ENCODE measurements at regions not wholly inside any gene's neighbourhood (a gene's known extent, or its start where the extent isn't known, plus 50 kb on each side); places are given as distances from the start of the nearest gene placed in this dataset. TPM values are rescaled to one million over a fixed set of nuclear protein-coding genes. Genes with fewer than 3 reads are reported as not detected.

- H3K27me3 Mint-ChIP-seq: no peaks in the 10 kb centered on the region
- DNase-seq (no peak), ATAC-seq (ENCODE audit: low read depth) (no peak)
- POLR2A ChIA-PET: no interaction called here
- no peaks in the 10 kb centered on the region for H3K4me1 Mint-ChIP-seq
- H3K36me3 Mint-ChIP-seq: no peaks in the 10 kb centered on the region
- H3K27ac Mint-ChIP-seq: no peak overlapping the region
- no peak overlapping the region for H3K4me3 Mint-ChIP-seq
- peaks cover 4% of the 10 kb centered on the region for H3K9me3 Mint-ChIP-seq
Measured at GRCh38 chr4:147409350-147409749, 71.5 kb upstream of the EDNRA start.

GRCh38 chr4:147418226-147418625 lies 62.7 kb upstream of the EDNRA start:
- DNase-seq (no peak), ATAC-seq (ENCODE audit: low read depth) (no peak)
- POLR2A ChIA-PET: no interaction called here
- Mint-ChIP-seq H3K4me1 (no peaks in the 10 kb centered on the region), H3K27me3 (no peaks in the 10 kb centered on the region), H3K27ac (no peak overlapping the region), H3K4me3 (no peak overlapping the region), H3K9me3 (peaks cover 2% of the 10 kb centered on the region), H3K36me3 (no peaks in the 10 kb centered on the region)

GRCh38 chr4:147421456-147421855 lies 59.4 kb upstream of the EDNRA start:
- POLR2A ChIA-PET: no interaction called here
- Mint-ChIP-seq H3K9me3 (no peaks in the 10 kb centered on the region), H3K4me1 (no peaks in the 10 kb centered on the region), H3K36me3 (no peaks in the 10 kb centered on the region), H3K27me3 (no peaks in the 10 kb centered on the region), H3K27ac (no peak overlapping the region), H3K4me3 (no peak overlapping the region)
- ATAC-seq (ENCODE audit: low read depth): no peak
- no peak for DNase-seq

- Mint-ChIP-seq H3K4me1 (no peaks in the 10 kb centered on the region), H3K27me3 (no peaks in the 10 kb centered on the region), H3K4me3 (no peak overlapping the region), H3K9me3 (no peaks in the 10 kb centered on the region), H3K27ac (no peak overlapping the region), H3K36me3 (no peaks in the 10 kb centered on the region)
- POLR2A ChIA-PET: no interaction called here
- no peak for ATAC-seq (ENCODE audit: low read depth)
- DNase-seq: no peak
Measured at GRCh38 chr4:147423229-147423628, 57.7 kb upstream of the EDNRA start.

- H3K4me3 Mint-ChIP-seq: no peak overlapping the region
- no peaks in the 10 kb centered on the region for H3K27me3 Mint-ChIP-seq
- H3K4me1 Mint-ChIP-seq: no peaks in the 10 kb centered on the region
- H3K36me3 Mint-ChIP-seq: no peaks in the 10 kb centered on the region
- ATAC-seq (ENCODE audit: low read depth): no peak
- H3K27ac Mint-ChIP-seq: no peak overlapping the region
- no peak for DNase-seq
- POLR2A ChIA-PET: no interaction called here
- no peaks in the 10 kb centered on the region for H3K9me3 Mint-ChIP-seq
Measured at GRCh38 chr4:147425019-147425418, 55.9 kb upstream of the EDNRA start.

GRCh38 chr4:147428583-147428982 lies 52.3 kb upstream of the EDNRA start:
- POLR2A ChIA-PET: no interaction called here
- H3K27ac Mint-ChIP-seq: no peak overlapping the region
- ATAC-seq (ENCODE audit: low read depth) (no peak), DNase-seq (no peak)
- H3K4me3 Mint-ChIP-seq: no peak overlapping the region
- peaks cover 2% of the 10 kb centered on the region for H3K9me3 Mint-ChIP-seq
- no peaks in the 10 kb centered on the region for H3K4me1 Mint-ChIP-seq
- no peaks in the 10 kb centered on the region for H3K27me3 Mint-ChIP-seq
- H3K36me3 Mint-ChIP-seq: no peaks in the 10 kb centered on the region

GRCh38 chr4:147430111-147430510 lies 50.8 kb upstream of the EDNRA start:
- Mint-ChIP-seq H3K27ac (no peak overlapping the region), H3K36me3 (no peaks in the 10 kb centered on the region), H3K4me3 (no peak overlapping the region), H3K27me3 (no peaks in the 10 kb centered on the region), H3K4me1 (no peaks in the 10 kb centered on the region), H3K9me3 (peaks cover 2% of the 10 kb centered on the region)
- DNase-seq: no peak
- ATAC-seq (ENCODE audit: low read depth): no peak
- POLR2A ChIA-PET: no interaction called here

Small RNAs in the stretch of these regions (microRNA-seq; reads per million reads assigned to microRNA genes)
- not detected for gene MIR548G

Data from activated naive CD8-positive, alpha-beta T cell treated with anti-CD3 and anti-CD28 coated beads, Interleukin-2, amount 10 ng/mL, durations not matched to agents 7 days and 5 days (primary cell).